ENCODE measurements at regions not wholly inside any gene's neighbourhood (a gene's known extent, or its start where the extent isn't known, plus 50 kb on each side); places are given as distances from the start of the nearest gene placed in this dataset.
"Not testable (repeated sequence)": the region's sequence is repeated elsewhere in the genome, so short reads cannot be mapped to it uniquely, and the experiment has no call there.

- H3K4me1 ChIP-seq (ENCODE audit: control insufficient read depth, insufficient read depth, low read length, poor library complexity, severe bottlenecking) = no peaks in the 10 kb centered on the region
- H3K9me3 ChIP-seq (ENCODE audit: control insufficient read depth, low read length) = no peaks in the 10 kb centered on the region
- 87 to 91% methylated on average over 13 to 17 of the region's 28 CpGs for WGBS, 2 experiments (ENCODE audit: insufficient coverage in 2 of 2)
- H3K36me3 ChIP-seq (ENCODE audit: control insufficient read depth, insufficient read depth, low read length) = no peaks in the 10 kb centered on the region
- H3K27ac ChIP-seq (ENCODE audit: low read depth, low read length, severe bottlenecking) = no peak overlapping the region
- H3K4me3 ChIP-seq (ENCODE audit: extremely low read depth, insufficient read depth, low read length, poor library complexity, severe bottlenecking) = no peak overlapping the region
Measured at GRCh38 chr4:3630598-3631543, 98.6 kb upstream of the LRPAP1 start.

DNA sequence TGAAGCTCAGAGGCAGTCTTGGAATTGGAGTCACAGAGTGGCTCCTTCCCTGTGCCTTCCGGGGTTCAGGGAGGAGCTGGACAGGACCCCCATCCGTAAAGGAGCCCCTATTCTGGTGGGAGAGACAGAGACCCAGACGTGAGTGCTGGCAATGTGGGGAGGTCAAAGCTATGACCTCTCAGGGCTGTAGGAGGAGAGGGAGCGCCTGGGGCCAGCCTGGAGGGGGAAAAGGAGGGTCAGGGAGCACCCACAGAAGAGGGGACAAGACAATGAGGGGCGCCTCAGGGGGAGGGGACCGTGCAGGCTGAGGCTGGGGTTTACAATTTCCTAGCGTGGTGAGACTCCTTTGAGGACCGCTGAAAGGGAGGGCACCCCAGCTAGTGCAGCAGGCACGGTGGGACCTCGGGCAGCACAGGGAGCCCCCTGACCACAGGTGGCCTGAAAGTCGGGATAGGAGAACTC is 97.9 kb upstream of the LRPAP1 start:
- H3K27ac ChIP-seq (ENCODE audit: low read depth, low read length, severe bottlenecking) = no peak overlapping the region
- no peaks in the 10 kb centered on the region for H3K36me3 ChIP-seq (ENCODE audit: control insufficient read depth, insufficient read depth, low read length)
- no peaks in the 10 kb centered on the region for H3K9me3 ChIP-seq (ENCODE audit: control insufficient read depth, low read length)
- 80 to 86% methylated on average over 5 to 11 of the region's 11 CpGs for WGBS, 2 experiments (ENCODE audit: insufficient coverage in 2 of 2)
- H3K4me3 ChIP-seq (ENCODE audit: extremely low read depth, insufficient read depth, low read length, poor library complexity, severe bottlenecking) = no peak overlapping the region
- H3K4me1 ChIP-seq (ENCODE audit: control insufficient read depth, insufficient read depth, low read length, poor library complexity, severe bottlenecking) = no peaks in the 10 kb centered on the region

DNA sequence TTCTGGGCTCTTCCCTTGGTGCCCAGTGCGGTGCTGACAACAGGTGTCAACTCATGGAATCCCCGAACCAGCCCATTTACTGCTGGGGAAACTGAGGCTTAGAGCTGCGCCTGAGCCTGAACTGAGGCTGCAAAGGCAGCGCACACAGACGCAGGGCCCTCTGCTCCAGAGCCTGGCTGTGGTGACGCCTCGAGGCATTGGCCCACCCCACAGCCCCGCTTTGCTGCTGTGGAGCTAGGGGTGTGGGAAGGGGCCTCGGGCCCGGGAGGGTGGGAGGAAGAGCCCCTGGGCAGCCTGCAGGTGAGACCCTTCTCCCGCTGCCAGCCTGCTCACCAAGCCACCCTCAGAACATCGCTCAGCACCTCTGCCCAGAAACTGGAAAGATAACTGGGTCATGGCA is 97.4 kb upstream of the LRPAP1 start:
- WGBS, 2 experiments (ENCODE audit: insufficient coverage in 2 of 2) = 96 to 98% methylated on average over 6 of the region's 12 CpGs
- no peaks in the 10 kb centered on the region for H3K36me3 ChIP-seq (ENCODE audit: control insufficient read depth, insufficient read depth, low read length)
- no peaks in the 10 kb centered on the region for H3K4me1 ChIP-seq (ENCODE audit: control insufficient read depth, insufficient read depth, low read length, poor library complexity, severe bottlenecking)
- no peak overlapping the region for H3K27ac ChIP-seq (ENCODE audit: low read depth, low read length, severe bottlenecking)
- no peaks in the 10 kb centered on the region for H3K9me3 ChIP-seq (ENCODE audit: control insufficient read depth, low read length)
- no peak overlapping the region for H3K4me3 ChIP-seq (ENCODE audit: extremely low read depth, insufficient read depth, low read length, poor library complexity, severe bottlenecking)

- H3K27ac ChIP-seq (ENCODE audit: low read depth, low read length, severe bottlenecking); H3K36me3 ChIP-seq (ENCODE audit: control insufficient read depth, insufficient read depth, low read length); H3K9me3 ChIP-seq (ENCODE audit: control insufficient read depth, low read length); H3K4me1 ChIP-seq (ENCODE audit: control insufficient read depth, insufficient read depth, low read length, poor library complexity, severe bottlenecking); H3K4me3 ChIP-seq (ENCODE audit: extremely low read depth, insufficient read depth, low read length, poor library complexity, severe bottlenecking): not testable (repeated sequence)
- 92 to 97% methylated on average over 12 to 13 of the region's 13 CpGs for WGBS, 2 experiments (ENCODE audit: insufficient coverage in 2 of 2)
Measured at GRCh38 chr4:3629176-3629575, 97.0 kb upstream of the LRPAP1 start.

GRCh38 chr4:3628868-3629175 is 96.6 kb upstream of the LRPAP1 start:
- no peaks in the 10 kb centered on the region for H3K9me3 ChIP-seq (ENCODE audit: control insufficient read depth, low read length)
- WGBS, 2 experiments (ENCODE audit: insufficient coverage in 2 of 2) = 88 to 89% methylated on average over 10 of the region's 11 CpGs
- no peak overlapping the region for H3K4me3 ChIP-seq (ENCODE audit: extremely low read depth, insufficient read depth, low read length, poor library complexity, severe bottlenecking)
- H3K4me1 ChIP-seq (ENCODE audit: control insufficient read depth, insufficient read depth, low read length, poor library complexity, severe bottlenecking) = no peaks in the 10 kb centered on the region
- H3K27ac ChIP-seq (ENCODE audit: low read depth, low read length, severe bottlenecking) = no peak overlapping the region
- no peaks in the 10 kb centered on the region for H3K36me3 ChIP-seq (ENCODE audit: control insufficient read depth, insufficient read depth, low read length)

DNA sequence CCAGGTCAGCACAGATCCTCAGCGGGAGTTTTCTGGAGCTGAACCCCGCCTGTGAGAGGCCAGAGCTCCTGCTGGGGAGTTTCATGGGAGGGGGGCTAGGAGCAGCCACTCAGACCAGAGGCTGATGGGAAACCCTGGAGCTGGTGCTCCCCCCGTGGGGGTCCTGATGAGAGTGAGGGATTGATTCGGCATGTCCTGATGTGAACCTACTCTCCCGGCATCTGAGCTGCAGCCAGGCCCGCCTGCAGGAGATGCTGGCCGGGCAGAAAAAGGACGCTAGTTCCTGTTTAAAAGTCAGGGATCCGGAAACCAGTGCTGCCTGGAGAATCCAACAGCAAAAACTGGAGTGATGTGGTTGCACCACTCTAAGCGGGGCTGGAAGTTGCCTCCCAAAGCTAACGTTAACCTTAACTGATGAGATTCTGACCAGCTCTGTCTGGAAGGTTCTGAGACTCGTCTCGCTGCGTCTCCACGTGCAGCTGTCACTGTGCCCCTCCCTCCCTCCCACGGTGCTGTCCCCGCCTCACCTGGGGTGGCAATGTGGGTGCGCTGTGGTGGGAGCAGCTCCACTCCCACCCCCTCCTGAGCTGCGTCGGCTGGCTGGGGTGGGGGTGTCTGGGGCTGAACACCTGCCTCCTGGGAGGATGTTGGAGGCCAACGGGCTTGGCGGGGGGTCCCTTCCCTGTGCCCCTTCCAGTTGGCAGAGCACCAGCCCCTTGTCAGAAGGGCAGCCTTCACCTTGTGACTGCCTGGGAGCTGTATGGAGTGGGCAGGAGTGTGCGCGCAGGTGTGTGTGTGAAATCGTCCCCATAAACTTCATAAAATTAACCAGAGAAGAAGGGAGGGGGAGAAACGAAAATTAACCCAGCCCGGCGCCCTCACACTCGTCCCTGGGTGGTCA is 96.0 kb upstream of the LRPAP1 start:
- not testable (repeated sequence) for H3K4me3 ChIP-seq (ENCODE audit: extremely low read depth, insufficient read depth, low read length, poor library complexity, severe bottlenecking); H3K9me3 ChIP-seq (ENCODE audit: control insufficient read depth, low read length); H3K36me3 ChIP-seq (ENCODE audit: control insufficient read depth, insufficient read depth, low read length); H3K4me1 ChIP-seq (ENCODE audit: control insufficient read depth, insufficient read depth, low read length, poor library complexity, severe bottlenecking); H3K27ac ChIP-seq (ENCODE audit: low read depth, low read length, severe bottlenecking)
- 88 to 91% methylated on average over 13 to 14 of the region's 29 CpGs for WGBS, 2 experiments (ENCODE audit: insufficient coverage in 2 of 2)

DNA sequence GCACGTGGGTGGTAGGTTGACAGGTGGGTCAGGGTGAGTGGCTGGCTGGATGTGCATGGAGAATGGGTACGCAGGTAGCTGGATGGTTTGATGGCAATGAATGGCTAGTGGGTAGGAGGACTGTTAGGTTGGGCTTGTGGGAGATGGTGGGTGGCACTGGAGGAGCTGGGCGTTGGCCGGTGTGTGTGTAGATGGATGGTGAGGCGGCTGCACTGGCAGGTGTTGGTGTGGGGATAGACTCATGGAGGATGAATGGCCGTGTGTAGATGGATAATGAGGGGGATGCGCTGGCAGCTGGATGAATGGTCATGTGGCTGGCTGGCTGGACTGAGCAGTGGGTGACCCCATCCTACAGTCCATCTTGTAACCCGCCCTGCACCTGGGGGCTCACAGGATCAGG is 95.2 kb upstream of the LRPAP1 start:
- not testable (repeated sequence) for H3K9me3 ChIP-seq (ENCODE audit: control insufficient read depth, low read length); H3K4me3 ChIP-seq (ENCODE audit: extremely low read depth, insufficient read depth, low read length, poor library complexity, severe bottlenecking); H3K4me1 ChIP-seq (ENCODE audit: control insufficient read depth, insufficient read depth, low read length, poor library complexity, severe bottlenecking); H3K27ac ChIP-seq (ENCODE audit: low read depth, low read length, severe bottlenecking); H3K36me3 ChIP-seq (ENCODE audit: control insufficient read depth, insufficient read depth, low read length)
- 95 to 100% methylated on average over 2 to 4 of the region's 8 CpGs for WGBS, 2 experiments (ENCODE audit: insufficient coverage in 2 of 2)

DNA sequence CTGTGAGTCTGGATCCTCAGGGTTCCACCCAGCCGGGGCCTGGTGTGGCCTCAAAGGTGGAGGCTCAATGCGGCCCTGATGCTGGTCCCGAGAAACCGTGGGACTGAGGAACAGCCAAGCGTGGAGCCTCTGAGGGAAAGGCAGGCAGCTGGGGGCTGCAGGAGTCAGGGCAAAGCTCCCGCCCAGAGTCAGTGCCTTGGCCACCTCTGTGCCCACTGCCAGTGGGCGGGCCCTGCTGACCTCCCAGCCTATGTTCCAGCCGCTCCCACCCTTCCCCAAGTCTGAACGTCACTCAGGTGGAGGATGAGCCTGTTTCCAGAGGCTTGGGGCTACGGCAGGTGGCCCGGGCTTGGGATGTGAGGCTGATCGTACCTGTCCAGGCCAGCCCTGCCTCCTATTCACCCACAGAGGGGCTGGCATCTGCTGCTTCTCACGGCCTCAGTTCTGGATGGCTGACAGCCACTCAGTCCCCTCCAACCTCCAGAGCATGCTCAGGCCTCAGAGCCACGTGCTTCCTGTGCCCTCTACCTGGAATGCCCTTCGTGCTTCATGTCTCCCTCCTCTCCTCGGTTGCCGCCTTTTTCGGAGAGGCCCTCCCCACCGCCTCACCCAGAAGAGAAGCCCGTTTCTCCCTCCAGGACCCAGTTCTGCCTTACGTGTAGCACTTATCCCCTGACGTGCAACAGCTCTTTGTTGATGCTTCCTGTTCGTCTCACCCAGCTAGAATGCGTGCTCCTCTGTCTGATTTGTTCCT is 94.1 kb upstream of the LRPAP1 start:
- not testable (repeated sequence) for H3K4me3 ChIP-seq (ENCODE audit: extremely low read depth, insufficient read depth, low read length, poor library complexity, severe bottlenecking); H3K9me3 ChIP-seq (ENCODE audit: control insufficient read depth, low read length); H3K36me3 ChIP-seq (ENCODE audit: control insufficient read depth, insufficient read depth, low read length); H3K4me1 ChIP-seq (ENCODE audit: control insufficient read depth, insufficient read depth, low read length, poor library complexity, severe bottlenecking); H3K27ac ChIP-seq (ENCODE audit: low read depth, low read length, severe bottlenecking)
- 90 to 94% methylated on average over 20 to 24 of the region's 24 CpGs for WGBS, 2 experiments (ENCODE audit: insufficient coverage in 2 of 2)

GRCh38 chr4:3625286-3625875 is 93.2 kb upstream of the LRPAP1 start:
- not testable (repeated sequence) for H3K27ac ChIP-seq (ENCODE audit: low read depth, low read length, severe bottlenecking); H3K36me3 ChIP-seq (ENCODE audit: control insufficient read depth, insufficient read depth, low read length); H3K4me1 ChIP-seq (ENCODE audit: control insufficient read depth, insufficient read depth, low read length, poor library complexity, severe bottlenecking); H3K4me3 ChIP-seq (ENCODE audit: extremely low read depth, insufficient read depth, low read length, poor library complexity, severe bottlenecking); H3K9me3 ChIP-seq (ENCODE audit: control insufficient read depth, low read length)
- 85 to 87% methylated on average over 6 to 8 of the region's 8 CpGs for WGBS, 2 experiments (ENCODE audit: insufficient coverage in 2 of 2)

DNA sequence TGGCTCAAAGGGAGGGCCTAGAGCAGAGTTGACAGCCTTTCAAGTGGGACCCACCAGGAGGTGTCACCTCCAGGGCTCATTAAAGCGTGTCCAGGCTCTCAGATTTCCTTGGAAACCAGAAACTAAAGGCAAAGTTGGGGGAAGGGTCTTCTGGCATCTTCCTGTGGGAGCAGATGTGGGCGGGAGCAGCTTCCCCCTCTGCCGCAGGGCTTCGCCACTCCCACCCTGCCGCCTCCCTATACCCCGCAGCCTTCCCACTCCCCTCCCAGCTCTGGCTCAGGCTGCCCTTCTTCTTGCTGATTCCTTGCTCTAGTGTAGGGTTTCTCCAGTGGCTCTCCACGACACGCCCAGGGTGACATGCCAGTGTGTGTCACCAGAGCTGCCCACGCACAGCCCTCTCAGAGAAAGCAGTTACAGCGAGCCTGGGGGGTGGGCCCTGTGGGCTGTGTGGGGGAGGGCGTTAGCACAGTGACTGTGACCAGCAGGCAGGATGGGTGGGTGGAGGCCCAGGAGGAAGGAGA is 91.6 kb upstream of the LRPAP1 start:
- not testable (repeated sequence) for H3K4me3 ChIP-seq (ENCODE audit: extremely low read depth, insufficient read depth, low read length, poor library complexity, severe bottlenecking)
- 20 to 24% methylated on average over 2 to 7 of the region's 11 CpGs for WGBS, 2 experiments (ENCODE audit: insufficient coverage in 2 of 2)

More for the DNA sequence above, 91.6 kb upstream of the LRPAP1 start:
- not testable (repeated sequence) for H3K36me3 ChIP-seq (ENCODE audit: control insufficient read depth, insufficient read depth, low read length); H3K9me3 ChIP-seq (ENCODE audit: control insufficient read depth, low read length); H3K4me1 ChIP-seq (ENCODE audit: control insufficient read depth, insufficient read depth, low read length, poor library complexity, severe bottlenecking); H3K27ac ChIP-seq (ENCODE audit: low read depth, low read length, severe bottlenecking)

Data from mesodermal cell (in vitro differentiated cells).